ENCODE measurements at regions not wholly inside any gene's neighbourhood (a gene's known extent, or its start where the extent isn't known, plus 50 kb on each side); places are given as distances from the start of the nearest gene placed in this dataset.
"Not testable (repeated sequence)": the region's sequence is repeated elsewhere in the genome, so short reads cannot be mapped to it uniquely, and the experiment has no call there.

DNA sequence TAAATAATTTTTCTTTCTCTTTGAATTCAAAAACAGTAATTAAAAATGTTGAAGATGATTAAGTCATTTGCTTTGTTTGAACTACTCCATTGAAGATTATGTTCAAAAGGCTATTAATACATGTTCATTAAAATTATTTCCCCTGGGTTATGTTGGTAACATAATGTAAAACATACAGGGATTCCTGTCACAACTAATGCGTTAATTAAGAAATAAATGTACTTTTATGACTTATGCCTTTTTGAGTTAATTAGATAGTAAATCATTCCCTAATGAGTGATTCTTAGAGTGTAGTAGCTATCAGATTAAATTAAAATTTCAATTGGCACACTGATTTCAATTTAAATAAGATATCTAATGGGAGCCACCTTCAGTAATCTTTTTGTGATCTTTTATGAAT is 549.1 kb downstream of the ANKRD50 start:
- peaks cover 0 to 5% of the 10 kb centered on the region in 2 donors for H3K4me1 ChIP-seq (ENCODE audit: control insufficient read depth in 2 of 2, insufficient read depth in 2 of 2, low read length in 1 of 2)
- no peaks in the 10 kb centered on the region for H3K36me3 ChIP-seq (ENCODE audit: control insufficient read depth in 2 of 2, insufficient read depth in 2 of 2, low read length in 1 of 2)
- H3K27ac ChIP-seq (ENCODE audit: low read depth in 2 of 2, low read length in 1 of 2) = no peak overlapping the region
- WGBS, 2 donors = 96 to 99% methylated on average over 1 of the region's 1 CpG
- H3K4me3 ChIP-seq (ENCODE audit: low read depth in 1 of 2, low read length in 2 of 2) = no peak overlapping the region
- H3K27me3 ChIP-seq (ENCODE audit: control insufficient read depth in 1 of 2, insufficient read depth in 2 of 2, low read length in 2 of 2) = no peaks in the 10 kb centered on the region
- peaks cover 0 to 2% of the 10 kb centered on the region in 2 donors for H3K9me3 ChIP-seq (ENCODE audit: control insufficient read depth in 2 of 2, insufficient read depth in 1 of 2, low read depth in 1 of 2, low read length in 1 of 2)

DNA sequence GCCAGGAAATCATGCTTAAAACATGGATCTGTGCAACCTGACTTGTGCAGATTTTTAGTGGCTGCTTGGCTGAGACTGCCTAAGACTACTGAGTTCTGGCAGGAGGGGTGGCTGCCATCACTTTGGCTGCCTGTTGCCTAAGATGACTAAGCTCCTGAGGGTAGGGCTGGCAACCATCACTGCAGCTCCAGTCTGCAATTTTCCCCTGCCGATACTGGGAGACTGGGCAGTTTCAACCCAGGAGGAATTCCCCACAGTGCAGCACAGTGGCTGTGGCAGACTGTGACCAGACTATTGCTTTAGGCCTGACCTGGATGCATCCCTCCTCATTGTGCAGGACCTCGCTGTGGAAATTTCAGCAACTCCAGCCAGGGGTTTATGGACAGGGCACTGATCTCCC is 544.9 kb downstream of the ANKRD50 start:
- no peaks in the 10 kb centered on the region for H3K36me3 ChIP-seq (ENCODE audit: control insufficient read depth in 2 of 2, insufficient read depth in 2 of 2, low read length in 1 of 2)
- WGBS, 2 donors = 58 to 74% methylated on average over 2 of the region's 2 CpGs
- H3K9me3 ChIP-seq (ENCODE audit: control insufficient read depth in 2 of 2, insufficient read depth in 1 of 2, low read depth in 1 of 2, low read length in 1 of 2) = peaks cover 0 to 2% of the 10 kb centered on the region in 2 donors
- H3K27me3 ChIP-seq (ENCODE audit: control insufficient read depth in 1 of 2, insufficient read depth in 2 of 2, low read length in 2 of 2) = no peaks in the 10 kb centered on the region
- no peak overlapping the region for H3K4me3 ChIP-seq (ENCODE audit: low read depth in 1 of 2, low read length in 2 of 2)
- peaks cover 0 to 5% of the 10 kb centered on the region in 2 donors for H3K4me1 ChIP-seq (ENCODE audit: control insufficient read depth in 2 of 2, insufficient read depth in 2 of 2, low read length in 1 of 2)
- no peak overlapping the region for H3K27ac ChIP-seq (ENCODE audit: low read depth in 2 of 2, low read length in 1 of 2)

DNA sequence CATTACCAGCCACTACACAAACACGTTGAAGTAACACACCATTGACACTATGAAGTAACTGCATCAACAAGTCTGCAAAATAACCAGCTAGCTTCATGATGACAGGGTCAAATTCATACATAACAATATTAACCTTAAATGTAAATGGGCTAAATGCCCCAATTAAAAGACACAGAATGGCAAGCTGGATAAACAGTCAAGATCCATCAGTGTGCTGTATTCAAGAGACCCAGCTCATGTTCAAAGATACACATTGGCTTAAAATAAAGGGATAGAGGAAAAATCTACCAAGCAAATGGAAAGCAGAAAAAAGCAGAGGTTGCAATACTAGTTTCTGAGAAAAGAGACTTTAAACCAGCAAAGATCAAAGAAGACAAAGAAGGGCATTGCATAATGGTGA is 543.0 kb downstream of the ANKRD50 start:
- not testable (repeated sequence) for H3K36me3 ChIP-seq (ENCODE audit: control insufficient read depth in 2 of 2, insufficient read depth in 2 of 2, low read length in 1 of 2); H3K4me1 ChIP-seq (ENCODE audit: control insufficient read depth in 2 of 2, insufficient read depth in 2 of 2, low read length in 1 of 2); H3K27me3 ChIP-seq (ENCODE audit: control insufficient read depth in 1 of 2, insufficient read depth in 2 of 2, low read length in 2 of 2); H3K4me3 ChIP-seq (ENCODE audit: low read depth in 1 of 2, low read length in 2 of 2); H3K27ac ChIP-seq (ENCODE audit: low read depth in 2 of 2, low read length in 1 of 2); H3K9me3 ChIP-seq (ENCODE audit: control insufficient read depth in 2 of 2, insufficient read depth in 1 of 2, low read depth in 1 of 2, low read length in 1 of 2)
- WGBS, 2 donors = 86% methylated on average over 1 of the region's 1 CpG

DNA sequence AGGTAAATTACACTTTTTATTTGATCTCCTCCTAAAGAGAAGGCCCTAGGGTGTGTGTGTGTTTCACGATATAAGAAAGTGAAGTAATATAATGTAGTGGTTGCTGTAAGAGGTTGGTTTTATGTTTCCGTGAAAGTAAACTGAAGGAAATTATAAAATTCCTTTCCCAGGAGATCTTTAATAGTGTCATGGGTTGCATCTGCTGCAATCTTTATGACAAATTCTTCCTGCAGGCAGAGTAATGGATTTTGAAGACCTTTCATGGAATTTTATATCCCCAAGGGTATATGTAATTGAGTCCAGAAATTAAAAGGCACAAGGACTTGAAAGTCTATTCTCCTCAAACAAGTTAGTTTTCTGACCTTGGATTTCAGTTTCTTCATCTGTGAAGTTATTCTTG is 538.6 kb downstream of the ANKRD50 start:
- Histone ChIP-seq H3K27me3 (ENCODE audit: control insufficient read depth in 1 of 2, insufficient read depth in 2 of 2, low read length in 2 of 2) (no peaks in the 10 kb centered on the region), H3K4me3 (ENCODE audit: low read depth in 1 of 2, low read length in 2 of 2) (no peak overlapping the region), H3K27ac (ENCODE audit: low read depth in 2 of 2, low read length in 1 of 2) (no peak overlapping the region), H3K9me3 (ENCODE audit: control insufficient read depth in 2 of 2, insufficient read depth in 1 of 2, low read depth in 1 of 2, low read length in 1 of 2) (no peaks in the 10 kb centered on the region), H3K36me3 (ENCODE audit: control insufficient read depth in 2 of 2, insufficient read depth in 2 of 2, low read length in 1 of 2) (no peaks in the 10 kb centered on the region), H3K4me1 (ENCODE audit: control insufficient read depth in 2 of 2, insufficient read depth in 2 of 2, low read length in 1 of 2) (no peaks in the 10 kb centered on the region)
- WGBS, 2 donors = 69 to 81% methylated on average over 2 of the region's 2 CpGs

DNA sequence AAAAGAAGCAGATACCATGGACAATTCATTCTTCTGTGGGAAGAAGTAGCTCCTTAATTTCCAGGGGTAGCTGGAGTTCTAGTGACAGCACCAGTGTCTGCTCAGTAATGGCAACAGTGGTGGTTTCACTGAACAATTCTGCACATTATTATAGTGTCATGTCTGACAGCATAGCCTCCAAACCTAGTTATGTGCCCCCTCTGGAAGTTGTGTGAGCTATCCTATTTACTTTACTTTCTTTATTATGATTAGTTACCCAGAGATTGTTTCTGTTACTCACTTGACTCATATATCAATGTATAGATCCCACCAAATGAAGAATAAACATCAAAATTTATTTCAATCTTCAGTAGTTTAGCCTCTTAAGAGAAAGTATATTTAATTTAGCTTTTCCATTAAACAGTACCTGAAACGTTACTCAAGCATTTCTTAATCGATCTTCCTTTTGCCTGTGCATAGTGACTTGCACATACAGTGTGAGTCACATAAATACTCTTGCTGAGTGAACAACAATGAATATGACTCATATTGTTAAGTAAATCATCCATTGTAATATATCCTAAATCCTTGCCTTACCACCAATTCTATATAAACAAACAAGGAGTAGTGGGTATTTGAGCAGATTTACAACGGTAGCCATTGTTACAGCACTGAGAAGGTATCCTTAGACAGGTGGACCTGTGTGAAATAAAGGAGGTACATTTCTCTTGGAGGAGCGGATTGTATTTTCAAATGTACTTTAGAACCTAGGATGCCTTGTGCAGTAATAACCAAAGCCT is 534.7 kb downstream of the ANKRD50 start:
- Histone ChIP-seq H3K36me3 (ENCODE audit: control insufficient read depth in 2 of 2, insufficient read depth in 2 of 2, low read length in 1 of 2) (no peaks in the 10 kb centered on the region), H3K4me1 (ENCODE audit: control insufficient read depth in 2 of 2, insufficient read depth in 2 of 2, low read length in 1 of 2) (peaks cover 0 to 2% of the 10 kb centered on the region in 2 donors), H3K4me3 (ENCODE audit: low read depth in 1 of 2, low read length in 2 of 2) (no peak overlapping the region), H3K27ac (ENCODE audit: low read depth in 2 of 2, low read length in 1 of 2) (peak overlapping the region; percentile 24 to 45), H3K27me3 (ENCODE audit: control insufficient read depth in 1 of 2, insufficient read depth in 2 of 2, low read length in 2 of 2) (no peaks in the 10 kb centered on the region), H3K9me3 (ENCODE audit: control insufficient read depth in 2 of 2, insufficient read depth in 1 of 2, low read depth in 1 of 2, low read length in 1 of 2) (no peaks in the 10 kb centered on the region)
- WGBS, 2 donors = 61 to 62% methylated on average over 4 of the region's 4 CpGs

DNA sequence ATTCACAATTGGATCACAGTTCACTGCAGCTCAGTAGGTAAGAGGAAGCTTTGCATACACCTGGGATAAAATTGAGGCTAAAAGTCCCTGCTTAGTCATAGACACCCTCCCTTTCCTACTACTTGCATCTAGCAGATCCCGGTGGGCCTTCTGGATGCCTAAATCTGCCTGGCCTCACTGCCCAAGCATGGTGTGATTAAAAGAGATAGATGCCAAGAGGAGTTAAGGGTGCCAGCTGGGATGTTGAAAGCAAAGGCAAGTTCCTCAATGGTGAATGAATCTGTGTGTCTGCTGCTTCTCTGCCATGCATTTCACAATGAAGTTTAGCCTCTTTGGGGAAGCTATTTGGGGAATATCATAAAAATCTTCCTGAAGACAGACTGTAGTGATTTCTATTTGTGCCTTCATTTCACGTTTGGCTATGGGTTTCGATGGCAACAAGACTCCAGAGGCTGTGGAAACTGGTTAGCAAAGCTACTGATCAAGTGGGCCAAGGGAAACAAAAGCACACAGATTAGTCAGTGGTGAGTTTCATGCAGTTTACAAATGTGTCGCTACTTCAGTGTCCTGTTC is 534.0 kb downstream of the ANKRD50 start:
- no peak overlapping the region for H3K4me3 ChIP-seq (ENCODE audit: low read depth in 1 of 2, low read length in 2 of 2)
- 69 to 75% methylated on average over 4 of the region's 4 CpGs for WGBS, 2 donors
- H3K27me3 ChIP-seq (ENCODE audit: control insufficient read depth in 1 of 2, insufficient read depth in 2 of 2, low read length in 2 of 2) = no peaks in the 10 kb centered on the region
- H3K36me3 ChIP-seq (ENCODE audit: control insufficient read depth in 2 of 2, insufficient read depth in 2 of 2, low read length in 1 of 2) = no peaks in the 10 kb centered on the region
- H3K4me1 ChIP-seq (ENCODE audit: control insufficient read depth in 2 of 2, insufficient read depth in 2 of 2, low read length in 1 of 2) = peaks cover 0 to 2% of the 10 kb centered on the region in 2 donors
- peak overlapping the region; percentile 24 to 45 for H3K27ac ChIP-seq (ENCODE audit: low read depth in 2 of 2, low read length in 1 of 2)
- no peaks in the 10 kb centered on the region for H3K9me3 ChIP-seq (ENCODE audit: control insufficient read depth in 2 of 2, insufficient read depth in 1 of 2, low read depth in 1 of 2, low read length in 1 of 2)

GRCh38 chr4:124179506-124180186 is 532.9 kb downstream of the ANKRD50 start:
- WGBS, 2 donors = 28 to 30% methylated on average over 5 of the region's 5 CpGs
- Histone ChIP-seq H3K36me3 (ENCODE audit: control insufficient read depth in 2 of 2, insufficient read depth in 2 of 2, low read length in 1 of 2) (no peaks in the 10 kb centered on the region), H3K9me3 (ENCODE audit: control insufficient read depth in 2 of 2, insufficient read depth in 1 of 2, low read depth in 1 of 2, low read length in 1 of 2) (no peaks in the 10 kb centered on the region), H3K4me3 (ENCODE audit: low read depth in 1 of 2, low read length in 2 of 2) (no peak overlapping the region), H3K27me3 (ENCODE audit: control insufficient read depth in 1 of 2, insufficient read depth in 2 of 2, low read length in 2 of 2) (no peaks in the 10 kb centered on the region), H3K4me1 (ENCODE audit: control insufficient read depth in 2 of 2, insufficient read depth in 2 of 2, low read length in 1 of 2) (peaks cover 0 to 2% of the 10 kb centered on the region in 2 donors), H3K27ac (ENCODE audit: low read depth in 2 of 2, low read length in 1 of 2) (no peak overlapping the region)

DNA sequence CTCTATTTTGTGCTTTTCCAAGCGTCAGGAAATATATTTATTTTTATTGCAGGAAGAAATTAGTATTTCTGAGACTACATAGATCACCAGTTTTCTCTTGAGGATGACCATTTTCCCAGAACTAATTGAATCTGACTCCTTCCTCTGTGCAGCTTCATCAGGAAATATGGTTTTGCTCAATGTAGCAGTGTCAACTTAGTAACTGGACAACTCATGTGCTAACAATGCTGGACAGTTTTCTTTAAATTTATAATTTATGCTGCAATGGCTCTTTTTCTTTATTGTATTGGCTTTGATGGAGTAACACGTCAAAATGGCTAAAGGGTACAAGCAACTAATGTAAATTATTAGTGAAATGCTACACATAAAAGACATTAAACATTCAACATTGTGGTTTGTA is 531.5 kb downstream of the ANKRD50 start:
- 81 to 83% methylated on average over 2 of the region's 2 CpGs for WGBS, 2 donors
- H3K27ac ChIP-seq (ENCODE audit: low read depth in 2 of 2, low read length in 1 of 2) = no peak overlapping the region
- H3K27me3 ChIP-seq (ENCODE audit: control insufficient read depth in 1 of 2, insufficient read depth in 2 of 2, low read length in 2 of 2) = no peaks in the 10 kb centered on the region
- no peaks in the 10 kb centered on the region for H3K36me3 ChIP-seq (ENCODE audit: control insufficient read depth in 2 of 2, insufficient read depth in 2 of 2, low read length in 1 of 2)
- H3K4me3 ChIP-seq (ENCODE audit: low read depth in 1 of 2, low read length in 2 of 2) = no peak overlapping the region
- peaks cover 0 to 2% of the 10 kb centered on the region in 2 donors for H3K4me1 ChIP-seq (ENCODE audit: control insufficient read depth in 2 of 2, insufficient read depth in 2 of 2, low read length in 1 of 2)
- no peaks in the 10 kb centered on the region for H3K9me3 ChIP-seq (ENCODE audit: control insufficient read depth in 2 of 2, insufficient read depth in 1 of 2, low read depth in 1 of 2, low read length in 1 of 2)

DNA sequence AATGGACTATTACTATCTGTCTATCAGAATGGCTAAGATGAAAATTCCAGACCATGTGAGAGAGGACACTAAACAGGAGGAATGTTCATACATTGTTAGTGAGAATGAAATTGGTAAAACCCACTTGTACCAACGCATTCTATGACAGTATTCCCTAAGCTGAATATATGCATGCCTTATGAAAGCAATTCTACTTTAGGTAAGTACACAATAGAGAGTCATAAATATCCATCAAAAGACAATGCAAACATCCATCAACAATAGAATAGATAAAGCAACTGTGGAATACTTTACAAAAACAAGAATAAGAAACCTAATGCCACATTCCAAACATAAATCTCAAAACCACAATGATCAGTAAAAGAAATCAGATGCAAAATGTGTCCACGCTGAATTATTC is 529.3 kb downstream of the ANKRD50 start:
- H3K36me3 ChIP-seq (ENCODE audit: control insufficient read depth in 2 of 2, insufficient read depth in 2 of 2, low read length in 1 of 2) = no peaks in the 10 kb centered on the region
- 87 to 91% methylated on average over 2 of the region's 2 CpGs for WGBS, 2 donors

More for the DNA sequence above, 529.3 kb downstream of the ANKRD50 start:
- Histone ChIP-seq H3K4me3 (ENCODE audit: low read depth in 1 of 2, low read length in 2 of 2) (no peak overlapping the region), H3K9me3 (ENCODE audit: control insufficient read depth in 2 of 2, insufficient read depth in 1 of 2, low read depth in 1 of 2, low read length in 1 of 2) (no peaks in the 10 kb centered on the region), H3K4me1 (ENCODE audit: control insufficient read depth in 2 of 2, insufficient read depth in 2 of 2, low read length in 1 of 2) (peaks cover 0 to 2% of the 10 kb centered on the region in 2 donors), H3K27me3 (ENCODE audit: control insufficient read depth in 1 of 2, insufficient read depth in 2 of 2, low read length in 2 of 2) (no peaks in the 10 kb centered on the region), H3K27ac (ENCODE audit: low read depth in 2 of 2, low read length in 1 of 2) (no peak overlapping the region)
